Panc1 (cell line): ENCODE measurements at regions not wholly inside any gene's neighbourhood (a gene's known extent, or its start where the extent isn't known, plus 50 kb on each side); places are given as distances from the start of the nearest gene placed in this dataset.

ENCODE experiments used
- ATAC-seq: fragments of 200-7000 bp; cut with Tn5 transposase; 2 replicates; pipeline ENCODE4 v1.9.1; 2020; ENCODE audit warnings: mild to moderate bottlenecking, moderate library complexity
- BruUV-seq: library from RNA; stranded (reverse); fragments of 400-500 nt; replicated peaks from 2 replicates; lab custom pipeline; 2021; lab: Mats Ljungman, UMichigan
- CTCF ChIA-PET: fragments of 300-600 bp; sonication (Branson Sonifier 250); formaldehyde crosslinking; loops from one replicate; lab custom pipeline; 2022; ENCODE audit warnings: antibody characterized with exemption; lab: Charles Lee
- POLR2A ChIA-PET: fragments of 300-600 bp; sonication (Branson Sonifier 250); formaldehyde crosslinking; loops from one replicate; lab custom pipeline; 2022; ENCODE audit warnings: antibody characterized with exemption; lab: Charles Lee
- DNase-seq: peaks from one replicate; pipeline ENCODE4 v3.0.0-alpha.2; 2010; ENCODE audit warnings: low read depth, low spot score
- H3K27ac ChIP-seq: 2 replicates; pipeline ENCODE4 v1.5.1; 2011; ENCODE audit warnings: mild to moderate bottlenecking, low read length, inconsistent platforms
- H3K27me3 ChIP-seq: fragments of 200-500 bp; sonication (Bioruptor generic); 2 replicates; pipeline ENCODE4 v1.6.0; 2014; ENCODE audit warnings: low read length, inconsistent platforms; ENCODE audit not compliant: control insufficient read depth, insufficient read depth
- H3K36me3 ChIP-seq: fragments of 200-500 bp; sonication (Bioruptor generic); 2 replicates; pipeline ENCODE4 v1.5.1; 2014; ENCODE audit warnings: inconsistent platforms, mild to moderate bottlenecking, low read length, moderate library complexity; ENCODE audit not compliant: control insufficient read depth, insufficient read depth
- H3K4me1 ChIP-seq: 2 replicates; pipeline ENCODE4 v1.5.1; 2011; ENCODE audit warnings: inconsistent platforms, mild to moderate bottlenecking, low read length, moderate library complexity; ENCODE audit not compliant: control insufficient read depth, insufficient read depth
- H3K4me3 ChIP-seq, 2 experiments: 2 replicates each; pipeline ENCODE4 v1.5.1; 2011 to 2012; ENCODE audit warnings: low read depth in 2 of 2, low read length in 2 of 2, mild to moderate bottlenecking in 2 of 2, inconsistent platforms in 1 of 2, moderate library complexity in 1 of 2
- H3K9me3 ChIP-seq: fragments of 200-500 bp; sonication (Bioruptor generic); 2 replicates; pipeline ENCODE4 v1.5.1; 2014; ENCODE audit warnings: low read depth, mild to moderate bottlenecking, inconsistent platforms, low read length, moderate library complexity; ENCODE audit not compliant: control insufficient read depth, insufficient read depth
- CTCF ChIP-seq: fragments of 450-650 bp; IDR thresholded peaks from 2 replicates; pipeline ENCODE4 v1.5.1; 2017; ENCODE audit warnings: mild to moderate bottlenecking
- POLR2AphosphoS5 ChIP-seq: IDR thresholded peaks from 2 replicates; pipeline ENCODE4 v1.6.1; 2012; ENCODE audit warnings: mild to moderate bottlenecking, low read depth, low read length, moderate library complexity
- SIN3A ChIP-seq: IDR thresholded peaks from 2 replicates; pipeline ENCODE4 v1.6.1; 2012; ENCODE audit warnings: low read depth, mild to moderate bottlenecking, low read length, moderate library complexity, borderline replicate concordance; ENCODE audit not compliant: insufficient read depth
- TCF7L2 ChIP-seq: IDR thresholded peaks from 2 replicates; pipeline ENCODE4 v1.6.1; 2011; ENCODE audit warnings: mild to moderate bottlenecking, low read depth, low read length, inconsistent platforms
- in situ Hi-C: cut with HindIII; loops from 2 replicates; pipeline ENCODE4 v1.10.0; 2016; ENCODE audit warnings: low sequenced_read_pairs, low pct_unique_long_range_greater_than_20kb
- intact Hi-C: fragments of 100-400 bp; cut with micrococcal nuclease; formaldehyde crosslinking; loops from one replicate; pipeline ENCODE4 v1.10.0; 2022; ENCODE audit not compliant: unreplicated experiment
- TF ChIP-seq, protein P1 (sequence below), 2 experiments: IDR thresholded peaks; 2 replicates each; pipeline ENCODE4 v1.6.1; 2011 to 2012; ENCODE audit warnings: low read depth in 2 of 2, control low read depth in 1 of 2, low read length in 1 of 2, mild to moderate bottlenecking in 1 of 2, moderate library complexity in 1 of 2; ENCODE audit not compliant: insufficient read depth in 1 of 2

DNA sequence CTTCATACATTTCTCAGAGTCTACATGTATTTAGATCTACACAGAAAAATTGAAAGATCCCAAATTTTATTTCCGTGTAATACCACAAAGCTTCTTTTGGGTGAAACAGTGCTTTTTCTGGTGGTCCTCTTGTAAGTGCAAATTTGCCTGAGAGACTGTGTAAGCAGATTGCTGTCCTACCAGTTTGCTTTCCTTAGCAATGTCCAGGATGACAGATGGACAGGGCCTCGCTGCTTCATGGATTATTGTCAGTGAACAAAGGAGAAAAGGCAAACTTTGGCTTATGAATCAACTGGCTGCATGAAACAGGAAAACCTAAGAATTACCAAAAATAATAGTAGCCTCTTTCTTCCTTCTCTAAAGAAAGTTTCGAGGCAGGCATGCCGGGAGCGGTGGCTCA is 82.6 kb upstream of the UBE2E1 start:
- intact Hi-C loops (no loop called here), in situ Hi-C loops (no loop called here)
- no peaks in the 10 kb centered on the region for H3K9me3 ChIP-seq
- no peaks in the 10 kb centered on the region for H3K36me3 ChIP-seq
- TF ChIP-seq, protein P1, sequence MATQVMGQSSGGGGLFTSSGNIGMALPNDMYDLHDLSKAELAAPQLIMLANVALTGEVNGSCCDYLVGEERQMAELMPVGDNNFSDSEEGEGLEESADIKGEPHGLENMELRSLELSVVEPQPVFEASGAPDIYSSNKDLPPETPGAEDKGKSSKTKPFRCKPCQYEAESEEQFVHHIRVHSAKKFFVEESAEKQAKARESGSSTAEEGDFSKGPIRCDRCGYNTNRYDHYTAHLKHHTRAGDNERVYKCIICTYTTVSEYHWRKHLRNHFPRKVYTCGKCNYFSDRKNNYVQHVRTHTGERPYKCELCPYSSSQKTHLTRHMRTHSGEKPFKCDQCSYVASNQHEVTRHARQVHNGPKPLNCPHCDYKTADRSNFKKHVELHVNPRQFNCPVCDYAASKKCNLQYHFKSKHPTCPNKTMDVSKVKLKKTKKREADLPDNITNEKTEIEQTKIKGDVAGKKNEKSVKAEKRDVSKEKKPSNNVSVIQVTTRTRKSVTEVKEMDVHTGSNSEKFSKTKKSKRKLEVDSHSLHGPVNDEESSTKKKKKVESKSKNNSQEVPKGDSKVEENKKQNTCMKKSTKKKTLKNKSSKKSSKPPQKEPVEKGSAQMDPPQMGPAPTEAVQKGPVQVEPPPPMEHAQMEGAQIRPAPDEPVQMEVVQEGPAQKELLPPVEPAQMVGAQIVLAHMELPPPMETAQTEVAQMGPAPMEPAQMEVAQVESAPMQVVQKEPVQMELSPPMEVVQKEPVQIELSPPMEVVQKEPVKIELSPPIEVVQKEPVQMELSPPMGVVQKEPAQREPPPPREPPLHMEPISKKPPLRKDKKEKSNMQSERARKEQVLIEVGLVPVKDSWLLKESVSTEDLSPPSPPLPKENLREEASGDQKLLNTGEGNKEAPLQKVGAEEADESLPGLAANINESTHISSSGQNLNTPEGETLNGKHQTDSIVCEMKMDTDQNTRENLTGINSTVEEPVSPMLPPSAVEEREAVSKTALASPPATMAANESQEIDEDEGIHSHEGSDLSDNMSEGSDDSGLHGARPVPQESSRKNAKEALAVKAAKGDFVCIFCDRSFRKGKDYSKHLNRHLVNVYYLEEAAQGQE (IDR thresholded peaks at IDR 0.05; ENCODE audit: insufficient read depth in 1 of 2, low read depth in 2 of 2, low read length in 1 of 2) = no peak
- TF ChIP-seq POLR2AphosphoS5 (no peak), CTCF (no peak), TCF7L2 (no peak), SIN3A (no peak)
- CTCF ChIA-PET = no interaction called here
- BruUV-seq = no TSS peak
- no peaks in the 10 kb centered on the region for H3K27me3 ChIP-seq
- POLR2A ChIA-PET = no interaction called here
- ATAC-seq (no peak), DNase-seq (no peak)
- no peak overlapping the region for H3K4me3 ChIP-seq
- no peaks in the 10 kb centered on the region for H3K4me1 ChIP-seq
- no peak overlapping the region for H3K27ac ChIP-seq

DNA sequence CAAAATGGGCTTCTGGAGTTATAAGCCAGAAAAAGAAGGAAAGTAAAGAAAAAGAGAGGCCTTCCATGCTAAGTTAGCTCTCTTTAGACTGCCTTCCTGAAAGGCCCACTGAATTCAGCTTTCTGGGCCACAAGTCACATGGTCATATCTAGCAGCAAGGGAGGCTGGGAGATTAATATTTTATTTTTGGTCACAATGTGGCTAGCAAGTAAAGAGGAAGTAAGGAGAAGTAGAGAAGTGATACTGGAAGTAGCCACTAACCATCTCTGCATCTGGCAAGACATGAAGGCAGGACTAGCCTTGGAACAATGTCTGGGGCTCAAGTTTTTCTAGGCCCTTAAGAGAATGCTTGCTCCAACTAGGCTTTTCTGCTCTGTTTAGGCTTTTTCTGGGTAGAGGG is 81.8 kb upstream of the UBE2E1 start:
- POLR2A ChIA-PET = no interaction called here
- Histone ChIP-seq H3K9me3 (no peaks in the 10 kb centered on the region), H3K27ac (peak overlapping the region; percentile 23; the same call in 1 of the 2 replicates), H3K36me3 (no peaks in the 10 kb centered on the region), H3K27me3 (no peaks in the 10 kb centered on the region), H3K4me3 (no peak overlapping the region), H3K4me1 (no peaks in the 10 kb centered on the region)
- DNase-seq (no peak), ATAC-seq (no peak)
- no TSS peak for BruUV-seq
- CTCF ChIA-PET = no interaction called here
- no peak for TF ChIP-seq CTCF
- TF ChIP-seq, protein P1 (IDR thresholded peaks at IDR 0.05; ENCODE audit: insufficient read depth in 1 of 2, low read depth in 2 of 2, low read length in 1 of 2) = no peak
- TF ChIP-seq TCF7L2 = no peak
- TF ChIP-seq POLR2AphosphoS5 = no peak
- TF ChIP-seq SIN3A = no peak
- in situ Hi-C loops (no loop called here), intact Hi-C loops (no loop called here)
